GM12874 (cell line): ENCODE measurements at regions not wholly inside any gene's neighbourhood (a gene's known extent, or its start where the extent isn't known, plus 50 kb on each side); places are given as distances from the start of the nearest gene placed in this dataset.

Experiments used
- TF ChIP-seq, protein P1 (sequence below): IDR thresholded peaks from 2 replicates; pipeline ENCODE4 v1.5.1; 2011; ENCODE audit warnings: low read depth, mild to moderate bottlenecking, control low read depth, low read length, moderate library complexity; ENCODE audit not compliant: insufficient read depth

DNA sequence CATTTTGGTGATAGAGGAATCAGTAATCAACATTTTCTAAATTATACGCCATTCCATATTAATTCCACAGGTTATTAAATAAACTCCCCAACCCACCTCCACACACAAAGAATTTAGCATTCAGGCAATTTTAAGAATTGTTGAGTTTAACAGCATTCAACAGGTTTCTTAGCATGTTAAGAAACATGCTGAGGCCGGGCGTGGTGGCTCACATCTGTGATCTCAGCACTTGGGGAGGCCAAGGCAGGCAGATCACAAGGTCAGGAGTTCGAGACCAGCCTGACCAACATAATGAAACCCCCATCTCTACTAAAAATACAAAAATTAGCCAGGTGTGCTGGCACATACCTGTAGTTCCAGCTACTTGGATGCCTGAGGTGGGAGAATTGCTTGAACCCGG, 64.0 kb upstream of the PHACTR2 start:
- TF ChIP-seq, protein P1, sequence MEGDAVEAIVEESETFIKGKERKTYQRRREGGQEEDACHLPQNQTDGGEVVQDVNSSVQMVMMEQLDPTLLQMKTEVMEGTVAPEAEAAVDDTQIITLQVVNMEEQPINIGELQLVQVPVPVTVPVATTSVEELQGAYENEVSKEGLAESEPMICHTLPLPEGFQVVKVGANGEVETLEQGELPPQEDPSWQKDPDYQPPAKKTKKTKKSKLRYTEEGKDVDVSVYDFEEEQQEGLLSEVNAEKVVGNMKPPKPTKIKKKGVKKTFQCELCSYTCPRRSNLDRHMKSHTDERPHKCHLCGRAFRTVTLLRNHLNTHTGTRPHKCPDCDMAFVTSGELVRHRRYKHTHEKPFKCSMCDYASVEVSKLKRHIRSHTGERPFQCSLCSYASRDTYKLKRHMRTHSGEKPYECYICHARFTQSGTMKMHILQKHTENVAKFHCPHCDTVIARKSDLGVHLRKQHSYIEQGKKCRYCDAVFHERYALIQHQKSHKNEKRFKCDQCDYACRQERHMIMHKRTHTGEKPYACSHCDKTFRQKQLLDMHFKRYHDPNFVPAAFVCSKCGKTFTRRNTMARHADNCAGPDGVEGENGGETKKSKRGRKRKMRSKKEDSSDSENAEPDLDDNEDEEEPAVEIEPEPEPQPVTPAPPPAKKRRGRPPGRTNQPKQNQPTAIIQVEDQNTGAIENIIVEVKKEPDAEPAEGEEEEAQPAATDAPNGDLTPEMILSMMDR = no peak

- TF ChIP-seq, protein P1 = no peak
Measured at GRCh38 chr6:143612186-143612585, 65.6 kb upstream of the PHACTR2 start.

DNA sequence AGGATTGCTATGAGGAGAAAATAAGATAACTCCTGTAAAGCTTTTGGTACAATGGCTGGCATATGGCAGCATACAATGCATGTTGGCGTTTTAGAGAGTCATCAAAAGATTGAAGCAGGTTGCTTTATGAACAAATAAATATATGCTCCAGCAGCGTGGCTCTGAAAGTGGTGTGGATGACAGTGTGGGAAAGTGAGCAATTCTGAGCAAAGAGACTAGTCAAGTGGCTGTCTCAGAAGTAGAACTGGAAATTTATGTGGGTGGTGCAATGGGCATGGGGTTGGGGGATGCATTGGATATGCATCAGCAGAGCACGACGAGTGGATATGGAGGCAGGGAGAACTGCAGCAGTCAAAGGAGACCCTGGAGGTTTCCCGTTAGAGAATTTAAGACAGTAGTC, 66.2 kb upstream of the PHACTR2 start:
- TF ChIP-seq, protein P1 = no peak

DNA sequence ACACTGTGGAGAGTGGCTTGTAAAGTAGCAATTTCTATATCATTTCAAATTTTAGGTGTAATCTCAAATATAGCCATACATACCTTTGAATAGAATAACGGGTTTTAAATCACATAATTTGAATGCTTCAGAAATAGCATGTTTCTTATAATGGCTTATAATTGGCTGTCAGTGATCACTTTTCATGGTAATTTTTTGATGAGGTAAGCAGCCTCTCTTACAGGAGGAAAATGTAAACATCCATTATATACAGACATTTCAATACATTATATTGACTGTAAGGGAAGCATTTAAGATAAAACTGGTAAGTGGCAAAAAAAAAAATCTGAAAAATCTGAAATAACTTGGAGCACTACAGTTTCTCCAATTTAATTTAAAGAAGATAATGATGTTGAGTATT, 67.8 kb upstream of the PHACTR2 start:
- TF ChIP-seq, protein P1 = no peak

DNA sequence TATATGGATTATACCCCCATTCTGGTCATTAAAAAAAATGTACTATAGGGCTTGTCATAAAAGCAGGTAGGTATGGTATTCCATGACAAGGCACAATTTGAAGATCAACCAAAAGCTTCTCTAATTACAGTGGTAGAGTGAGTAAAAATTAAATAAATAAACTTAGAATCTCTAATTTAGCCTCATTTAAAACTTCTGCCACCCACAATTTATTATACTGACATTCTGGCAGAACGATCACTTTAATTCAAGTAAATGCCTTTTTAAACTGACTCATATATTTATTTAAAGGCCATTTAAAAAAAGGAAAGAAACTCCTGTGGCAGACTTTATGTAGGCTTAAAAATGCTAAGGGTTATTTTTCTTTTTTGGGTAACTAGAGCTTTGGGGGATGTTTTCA, 68.3 kb upstream of the PHACTR2 start:
- TF ChIP-seq, protein P1 = no peak

- TF ChIP-seq, protein P1 = no peak
Measured at GRCh38 chr6:143608906-143609305, 68.9 kb upstream of the PHACTR2 start.

DNA sequence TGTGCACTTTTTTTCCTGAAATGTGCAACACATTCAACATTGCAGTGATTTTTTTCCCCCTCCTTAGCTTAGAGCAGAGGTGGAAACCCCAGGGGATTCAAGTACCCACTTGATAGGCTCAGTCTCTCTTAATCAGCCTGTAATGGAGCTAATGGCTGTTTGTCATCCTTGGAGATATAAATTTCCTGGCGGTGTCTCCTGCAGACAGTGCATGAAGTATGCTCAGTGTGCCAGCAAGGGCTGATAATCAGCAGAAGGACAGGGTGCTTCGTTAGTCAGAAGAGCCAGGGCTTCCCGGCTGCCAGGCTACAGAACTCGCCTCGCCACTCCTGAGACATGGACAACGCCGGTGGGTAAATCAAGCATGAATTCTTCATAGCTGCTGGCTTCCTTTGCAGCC, 69.8 kb upstream of the PHACTR2 start:
- TF ChIP-seq, protein P1 = no peak

DNA sequence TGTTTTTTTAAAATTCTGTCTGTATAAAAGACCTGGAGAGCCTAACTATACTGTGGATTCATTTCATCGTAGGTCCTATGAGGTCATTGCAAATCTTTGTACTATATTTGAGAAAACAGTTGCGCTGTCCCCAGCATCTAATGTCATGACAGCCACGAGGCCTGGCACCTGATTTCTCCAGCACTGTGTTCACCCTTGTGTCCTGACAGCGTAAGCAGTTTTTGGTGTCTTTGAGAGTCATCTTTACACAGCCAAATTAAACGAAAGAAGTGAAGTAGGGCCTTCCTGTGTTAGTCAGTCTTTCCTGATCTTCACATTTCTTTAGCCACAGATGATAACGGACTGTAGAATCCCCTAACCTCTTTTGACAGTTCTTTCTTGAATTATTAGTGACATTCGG, 70.6 kb upstream of the PHACTR2 start:
- TF ChIP-seq, protein P1 = no peak
